Natural killer cell (primary cell): ENCODE measurements at regions not wholly inside any gene's neighbourhood (a gene's known extent, or its start where the extent isn't known, plus 50 kb on each side); places are given as distances from the start of the nearest gene placed in this dataset.

Experiments used
- ATAC-seq, 3 donors: fragments of 150-1000 bp in 2 of 3; fragments of 200-7000 bp in 1 of 3; cut with Tn5 transposase; 1 replicate in 1 of 3; 2 replicates in 2 of 3; pipeline ENCODE4 v1.10.0; 2021; ENCODE audit warnings: mild to moderate bottlenecking in 2 of 3, moderate library complexity in 2 of 3
- DNase-seq, 2 donors: peaks; one replicate each; pipeline versions ENCODE4 v3.0.0 to v3.0.0-alpha.2; 2013 to 2021; ENCODE audit warnings: mixed read lengths in 1 of 2
- H3K27ac ChIP-seq: one replicate; pipeline ENCODE4 v1.5.1; 2013; ENCODE audit warnings: mild to moderate bottlenecking, low read length
- H3K27me3 ChIP-seq: one replicate; pipeline ENCODE4 v1.6.1; 2013; ENCODE audit warnings: low read length; ENCODE audit not compliant: control insufficient read depth, insufficient read depth
- H3K36me3 ChIP-seq: one replicate; pipeline ENCODE4 v1.6.1; 2013; ENCODE audit warnings: low read length; ENCODE audit not compliant: control insufficient read depth, insufficient read depth
- H3K4me1 ChIP-seq: one replicate; pipeline ENCODE4 v1.6.1; 2013; ENCODE audit warnings: low read length; ENCODE audit not compliant: control insufficient read depth, insufficient read depth
- H3K4me3 ChIP-seq: one replicate; pipeline ENCODE4 v1.5.1; 2013; ENCODE audit warnings: low read length
- H3K9me3 ChIP-seq: one replicate; pipeline ENCODE4 v1.6.1; 2013; ENCODE audit warnings: low read length; ENCODE audit not compliant: control insufficient read depth, insufficient read depth
- H3K27ac Mint-ChIP-seq, 2 donors: one replicate each; pipeline ENCODE4 v1.8.0; 2022; ENCODE audit warnings: mild to moderate bottlenecking in 2 of 2, mixed read lengths in 2 of 2, moderate library complexity in 1 of 2
- H3K27me3 Mint-ChIP-seq, 2 donors: one replicate each; pipeline ENCODE4 v1.8.0; 2022; ENCODE audit warnings: low read depth in 2 of 2, mixed read lengths in 2 of 2
- H3K36me3 Mint-ChIP-seq: one replicate; pipeline ENCODE4 v1.8.0; 2022; ENCODE audit warnings: mixed read lengths
- H3K4me1 Mint-ChIP-seq, 2 donors: one replicate each; pipeline ENCODE4 v1.8.0; 2022; ENCODE audit warnings: mixed read lengths in 2 of 2
- H3K4me3 Mint-ChIP-seq: one replicate; pipeline ENCODE4 v1.8.0; 2022; ENCODE audit warnings: mild to moderate bottlenecking, moderate library complexity, mixed read lengths
- H3K9me3 Mint-ChIP-seq, 2 donors: one replicate each; pipeline ENCODE4 v1.8.0; 2022; ENCODE audit warnings: mixed read lengths in 2 of 2
- WGBS: methylation state at CpG from one replicate; pipeline ENCODE4 v1.1.7; 2013; ENCODE audit warnings: missing lambda C conversion rate; ENCODE audit not compliant: insufficient coverage; 5-methylcytosine and 5-hydroxymethylcytosine counted together
- intact Hi-C: fragments of 100-400 bp; cut with micrococcal nuclease; formaldehyde crosslinking; loops from one replicate; pipeline ENCODE4 v1.14.2; 2022
- TF ChIP-seq, protein P1 (sequence below): fragments of 200-600 bp; IDR thresholded peaks from one replicate; pipeline ENCODE4 v1.8.0; 2022; ENCODE audit warnings: antibody characterized with exemption

DNA sequence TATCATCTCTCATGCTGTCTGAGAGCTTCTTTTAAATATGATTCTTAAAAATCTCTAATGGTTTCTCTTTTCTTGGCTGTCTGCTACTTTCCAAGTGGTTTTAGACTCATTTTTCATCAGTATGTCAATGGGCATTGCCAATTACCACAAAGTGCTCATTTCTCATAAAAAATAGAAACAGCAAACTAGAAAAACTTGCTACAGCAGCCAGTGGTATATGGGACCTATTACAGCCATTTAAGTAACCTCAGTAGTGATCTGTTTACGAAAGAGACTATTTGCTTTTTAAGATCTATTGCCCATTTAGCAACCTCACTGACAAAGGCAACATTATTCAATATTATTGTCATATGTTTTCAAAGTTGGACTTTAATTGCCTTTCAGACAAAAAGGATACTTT, 207.1 kb upstream of the RHOBTB1 start:
- no peak for DNase-seq
- no peak overlapping the region for H3K27ac Mint-ChIP-seq
- H3K4me3 Mint-ChIP-seq: no peak overlapping the region
- Histone ChIP-seq H3K36me3 (no peaks in the 10 kb centered on the region), H3K4me3 (no peak overlapping the region), H3K9me3 (no peaks in the 10 kb centered on the region), H3K4me1 (no peaks in the 10 kb centered on the region), H3K27ac (no peak overlapping the region), H3K27me3 (no peaks in the 10 kb centered on the region)
- H3K36me3 Mint-ChIP-seq: no peaks in the 10 kb centered on the region
- no peak for ATAC-seq
- H3K9me3 Mint-ChIP-seq: no peaks in the 10 kb centered on the region
- WGBS: 75% methylated on average over 1 of the region's 1 CpG
- no peaks in the 10 kb centered on the region for H3K4me1 Mint-ChIP-seq
- intact Hi-C loops: no loop called here
- TF ChIP-seq, protein P1, sequence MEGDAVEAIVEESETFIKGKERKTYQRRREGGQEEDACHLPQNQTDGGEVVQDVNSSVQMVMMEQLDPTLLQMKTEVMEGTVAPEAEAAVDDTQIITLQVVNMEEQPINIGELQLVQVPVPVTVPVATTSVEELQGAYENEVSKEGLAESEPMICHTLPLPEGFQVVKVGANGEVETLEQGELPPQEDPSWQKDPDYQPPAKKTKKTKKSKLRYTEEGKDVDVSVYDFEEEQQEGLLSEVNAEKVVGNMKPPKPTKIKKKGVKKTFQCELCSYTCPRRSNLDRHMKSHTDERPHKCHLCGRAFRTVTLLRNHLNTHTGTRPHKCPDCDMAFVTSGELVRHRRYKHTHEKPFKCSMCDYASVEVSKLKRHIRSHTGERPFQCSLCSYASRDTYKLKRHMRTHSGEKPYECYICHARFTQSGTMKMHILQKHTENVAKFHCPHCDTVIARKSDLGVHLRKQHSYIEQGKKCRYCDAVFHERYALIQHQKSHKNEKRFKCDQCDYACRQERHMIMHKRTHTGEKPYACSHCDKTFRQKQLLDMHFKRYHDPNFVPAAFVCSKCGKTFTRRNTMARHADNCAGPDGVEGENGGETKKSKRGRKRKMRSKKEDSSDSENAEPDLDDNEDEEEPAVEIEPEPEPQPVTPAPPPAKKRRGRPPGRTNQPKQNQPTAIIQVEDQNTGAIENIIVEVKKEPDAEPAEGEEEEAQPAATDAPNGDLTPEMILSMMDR: no peak
- H3K27me3 Mint-ChIP-seq: no peaks in the 10 kb centered on the region

DNA sequence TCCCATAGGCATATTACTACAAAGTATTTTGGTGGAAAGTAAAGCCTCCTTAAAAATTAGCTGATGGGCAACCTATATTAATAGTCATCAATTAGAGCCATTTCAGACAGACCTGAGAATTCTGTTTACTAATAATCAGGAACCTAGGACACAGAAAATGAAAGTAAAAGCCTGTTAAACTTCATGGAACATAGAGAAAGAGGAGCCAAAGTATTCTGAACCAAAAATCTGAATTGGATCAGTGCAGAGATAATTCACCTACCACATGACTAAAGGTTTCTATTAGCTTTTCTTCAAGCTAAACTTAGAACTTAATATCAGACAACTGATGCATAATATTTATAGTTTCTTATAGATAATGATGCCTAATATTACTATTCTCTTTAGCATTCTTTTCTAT, 204.5 kb upstream of the RHOBTB1 start:
- Histone ChIP-seq H3K4me1 (no peaks in the 10 kb centered on the region), H3K27me3 (no peaks in the 10 kb centered on the region), H3K27ac (no peak overlapping the region), H3K36me3 (no peaks in the 10 kb centered on the region), H3K9me3 (no peaks in the 10 kb centered on the region), H3K4me3 (no peak overlapping the region)
- ATAC-seq (no peak), DNase-seq (no peak)
- TF ChIP-seq, protein P1: no peak
- no peaks in the 10 kb centered on the region for H3K9me3 Mint-ChIP-seq
- H3K36me3 Mint-ChIP-seq: no peaks in the 10 kb centered on the region
- intact Hi-C loops: no loop called here
- no peaks in the 10 kb centered on the region for H3K27me3 Mint-ChIP-seq
- H3K4me1 Mint-ChIP-seq: no peaks in the 10 kb centered on the region
- H3K27ac Mint-ChIP-seq: no peak overlapping the region
- no peak overlapping the region for H3K4me3 Mint-ChIP-seq

DNA sequence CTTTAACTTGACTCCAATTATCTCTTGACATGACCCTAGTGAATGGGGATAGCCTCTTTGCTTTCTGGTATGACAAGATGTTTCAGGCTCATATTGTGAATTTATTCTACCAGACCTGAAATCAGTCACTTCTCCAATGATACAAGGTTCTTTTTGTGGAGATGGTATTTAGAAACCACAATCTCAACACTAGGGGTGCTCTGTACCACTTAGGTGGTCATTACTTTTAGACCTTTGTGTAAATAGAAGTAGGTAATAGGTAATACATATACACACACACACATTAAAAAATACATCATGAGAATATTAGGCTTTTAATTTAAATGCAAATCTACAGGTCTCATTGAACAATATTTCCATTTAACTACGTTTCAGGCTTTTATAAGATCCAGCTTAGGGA, 199.0 kb upstream of the RHOBTB1 start:
- Mint-ChIP-seq H3K4me3 (no peak overlapping the region), H3K9me3 (no peaks in the 10 kb centered on the region), H3K4me1 (no peaks in the 10 kb centered on the region), H3K36me3 (no peaks in the 10 kb centered on the region), H3K27me3 (peaks cover 6% of the 10 kb centered on the region in 2 donors), H3K27ac (no peak overlapping the region)
- no peak for ATAC-seq
- Histone ChIP-seq H3K4me1 (no peaks in the 10 kb centered on the region), H3K4me3 (no peak overlapping the region), H3K27me3 (no peaks in the 10 kb centered on the region), H3K36me3 (no peaks in the 10 kb centered on the region), H3K27ac (no peak overlapping the region), H3K9me3 (no peaks in the 10 kb centered on the region)
- no peak for DNase-seq
- no CpG with 5 or more reads among the region's 1 CpG for WGBS
- TF ChIP-seq, protein P1: no peak
- intact Hi-C loops: no loop called here

GRCh38 chr10:61140765-61141392, 196.9 kb upstream of the RHOBTB1 start:
- TF ChIP-seq, protein P1: peak; percentile 70
- WGBS: 42% methylated on average over 6 of the region's 7 CpGs
- peaks cover 6% of the 10 kb centered on the region in 2 donors for H3K27me3 Mint-ChIP-seq
- Histone ChIP-seq H3K9me3 (no peaks in the 10 kb centered on the region), H3K36me3 (no peaks in the 10 kb centered on the region), H3K27me3 (no peaks in the 10 kb centered on the region), H3K27ac (no peak overlapping the region), H3K4me3 (no peak overlapping the region), H3K4me1 (no peaks in the 10 kb centered on the region)
- H3K4me3 Mint-ChIP-seq: no peak overlapping the region
- ATAC-seq: peak in 1 of 3 donors; percentile 53
- H3K27ac Mint-ChIP-seq: no peak overlapping the region
- no peaks in the 10 kb centered on the region for H3K4me1 Mint-ChIP-seq
- intact Hi-C loops: loop anchor here (2.0 kb wide), 3 partner anchors 144 to 694 kb away; no protein-coding TSS in a partner anchor
- H3K36me3 Mint-ChIP-seq: no peaks in the 10 kb centered on the region
- peak in 1 of 2 donors; percentile 41 for DNase-seq
- no peaks in the 10 kb centered on the region for H3K9me3 Mint-ChIP-seq
